GM19395 (cell line): ENCODE measurements at regions not wholly inside any gene's neighbourhood (a gene's known extent, or its start where the extent isn't known, plus 50 kb on each side); places are given as distances from the start of the nearest gene placed in this dataset.
"Not testable (repeated sequence)": the region's sequence is repeated elsewhere in the genome, so short reads cannot be mapped to it uniquely, and the experiment has no call there.

Source experiments
- ATAC-seq: cut with Tn5 transposase; IDR thresholded peaks from one replicate; pipeline ENCODE4 v1.9.1; 2021; ENCODE audit warnings: mild to moderate bottlenecking, moderate library complexity; ENCODE audit not compliant: unreplicated experiment

DNA sequence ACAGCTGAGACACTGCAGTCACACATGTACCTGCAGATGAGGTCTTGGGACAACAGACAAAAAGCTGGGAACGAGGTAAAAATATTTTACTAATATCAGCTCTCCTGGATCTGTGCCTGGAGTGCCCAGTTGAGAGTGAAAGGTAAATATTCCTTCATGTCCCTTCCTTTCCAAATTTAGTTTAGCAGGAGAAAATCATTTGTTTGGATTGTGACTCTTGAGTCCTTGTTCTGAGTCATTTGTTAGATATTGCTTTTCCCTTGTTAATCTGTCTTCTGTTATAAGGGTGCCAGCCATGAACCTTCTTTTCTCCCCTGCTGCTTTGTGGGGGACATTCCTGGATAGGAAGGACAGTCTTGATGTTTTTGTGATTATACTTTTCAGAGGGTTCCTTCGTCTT, 329.2 kb downstream of the DSC3 start:
- no peak for ATAC-seq

DNA sequence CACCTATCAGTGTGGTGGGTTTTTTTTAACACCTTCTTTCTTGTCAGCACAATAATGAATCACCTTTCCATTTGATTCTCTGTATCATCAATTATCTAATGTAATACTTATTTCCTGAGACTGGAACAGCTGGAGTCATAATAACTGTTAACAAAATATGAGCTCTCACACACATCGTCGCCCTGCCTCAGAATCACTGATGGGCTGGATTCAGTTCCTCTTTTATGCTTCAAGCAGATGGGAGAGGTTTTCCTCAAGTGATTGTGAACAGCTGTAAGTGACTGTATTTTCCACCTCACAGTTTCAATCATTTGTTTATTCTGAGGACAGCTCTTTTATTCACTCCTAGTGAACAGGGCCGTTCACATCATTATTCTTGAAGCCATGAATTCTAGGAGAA, 330.2 kb downstream of the DSC3 start:
- peak; percentile 88 for ATAC-seq

DNA sequence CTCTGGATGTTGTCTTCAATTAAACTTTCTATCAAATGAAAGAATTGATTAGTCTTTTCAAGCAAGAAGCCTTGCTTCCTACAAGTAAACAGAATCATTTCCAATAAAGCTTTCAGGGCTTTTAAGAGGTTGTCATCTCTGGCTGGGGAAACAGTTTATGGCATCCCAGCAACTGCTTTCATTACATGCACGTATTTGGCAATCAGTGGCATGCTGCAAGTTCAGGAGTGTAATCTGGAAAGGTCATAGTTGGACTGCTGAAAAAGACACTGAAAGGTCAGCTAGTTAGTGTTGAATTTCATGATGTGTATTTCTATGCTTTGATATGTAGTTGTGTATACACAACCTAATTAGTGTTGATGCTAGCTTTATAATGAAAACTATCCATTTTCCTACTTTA, 332.9 kb downstream of the DSC3 start:
- ATAC-seq, result no peak

DNA sequence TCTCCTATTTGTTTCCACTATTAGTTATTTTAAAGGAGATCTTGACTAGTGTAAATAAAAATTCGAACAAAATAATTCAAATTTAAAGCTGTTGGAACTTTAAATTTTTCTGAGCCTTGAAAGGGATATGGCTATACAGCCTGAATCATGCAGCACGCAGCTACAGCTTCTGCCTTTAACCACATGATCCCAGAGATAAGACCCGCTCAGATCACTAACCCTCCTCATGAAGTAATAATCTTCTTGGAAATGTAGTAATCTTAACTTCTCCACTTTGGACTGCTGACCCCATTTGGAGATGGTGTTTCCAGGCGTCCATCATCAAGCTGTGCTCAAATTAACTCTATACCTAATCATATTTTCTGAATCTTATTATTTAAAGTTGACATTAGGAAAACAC, 336.6 kb downstream of the DSC3 start:
- no peak for ATAC-seq

DNA sequence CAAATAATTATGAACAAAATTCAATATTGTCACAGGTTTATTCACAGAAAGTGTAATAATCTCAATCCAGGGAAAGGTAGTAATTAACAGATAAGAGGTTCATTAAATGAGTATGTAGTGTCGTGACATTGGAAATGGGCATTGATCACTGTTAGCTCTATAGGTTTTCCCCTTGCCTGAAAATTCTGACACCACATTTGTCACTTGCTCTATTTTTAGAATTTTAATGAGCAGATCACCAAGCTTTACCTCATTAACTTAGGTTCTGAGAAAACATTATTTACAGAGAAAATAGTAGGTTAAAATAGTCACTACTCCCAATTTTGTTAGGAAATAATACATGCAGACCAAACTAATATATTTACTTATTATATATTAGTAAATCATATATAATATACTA, 344.0 kb downstream of the DSC3 start:
- ATAC-seq, result no peak

DNA sequence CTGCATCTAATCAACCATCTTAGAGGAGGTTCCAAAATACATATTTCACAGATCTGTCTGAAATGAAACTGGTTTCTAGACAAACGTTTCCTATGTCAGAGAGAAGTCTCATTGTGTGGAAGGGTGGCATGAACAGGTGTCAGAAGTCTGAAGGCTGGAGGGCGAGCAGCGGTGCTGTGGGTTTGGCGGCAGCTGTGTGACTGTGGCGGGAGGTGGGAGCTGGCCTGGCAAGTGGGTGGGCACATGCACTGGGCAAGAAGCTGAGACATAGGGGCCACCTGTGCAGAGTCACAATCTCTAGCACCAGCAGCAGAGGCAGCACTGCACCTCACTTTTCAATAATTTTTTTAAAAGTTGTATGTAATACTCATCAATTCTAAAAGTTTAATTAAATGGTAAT, 346.3 kb downstream of the DSC3 start:
- ATAC-seq, result no peak

DNA sequence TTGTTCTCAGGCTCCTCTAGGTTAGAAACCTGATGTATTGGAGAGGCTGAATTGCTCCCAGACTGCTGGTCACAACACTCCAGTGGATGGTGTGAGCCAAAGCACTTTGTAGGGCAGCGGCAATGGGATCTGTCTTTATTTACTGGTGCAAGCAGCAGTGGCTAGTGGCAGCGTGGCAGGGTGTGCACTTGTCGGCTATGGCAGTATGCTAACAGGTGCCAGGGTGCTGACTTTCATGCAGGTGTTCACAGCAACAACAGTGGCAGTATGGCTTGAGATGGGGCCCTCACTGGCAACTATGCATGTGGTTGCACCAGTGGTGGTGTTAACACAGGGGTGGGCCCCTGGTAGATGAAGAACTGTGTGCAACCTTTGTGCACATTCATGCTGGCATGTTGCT, 347.8 kb downstream of the DSC3 start:
- no peak for ATAC-seq

DNA sequence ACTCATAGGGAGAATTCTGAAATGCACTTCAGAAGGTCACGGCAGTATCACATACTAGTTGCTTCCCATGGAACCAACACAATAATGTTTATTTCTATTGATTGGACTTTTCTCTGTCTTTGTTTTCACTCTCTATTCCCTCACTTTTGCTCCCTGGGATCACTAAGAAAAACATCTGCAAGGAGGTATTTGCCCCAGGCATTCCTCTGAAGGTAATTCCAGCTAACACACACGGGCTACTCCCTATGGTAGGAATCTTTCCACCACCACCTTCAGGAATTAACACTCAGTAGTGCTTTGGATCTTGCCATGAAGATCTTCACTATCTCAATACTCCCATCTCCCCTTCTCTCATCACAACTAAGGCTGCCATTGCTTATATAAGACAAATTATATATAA, 353.3 kb downstream of the DSC3 start:
- ATAC-seq, result no peak

DNA sequence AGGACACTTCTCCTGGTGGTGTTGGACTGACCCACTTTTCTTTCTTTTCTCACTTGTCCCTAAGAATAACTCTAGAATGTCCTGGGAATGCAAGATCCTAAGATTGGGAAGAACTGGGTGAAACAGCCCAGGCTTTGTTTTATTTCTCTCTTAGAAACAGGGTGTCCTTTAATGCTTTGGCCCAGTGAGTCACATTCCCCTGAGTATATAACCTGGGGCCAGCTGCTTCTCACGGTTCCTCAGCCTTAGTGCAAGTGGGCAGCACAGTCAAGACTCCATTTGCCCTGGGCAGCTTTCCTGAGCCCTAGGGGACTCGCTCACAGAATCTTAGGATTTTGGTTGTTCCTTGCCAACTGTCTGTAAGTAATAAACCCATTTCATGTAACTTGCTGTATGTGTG, 355.0 kb downstream of the DSC3 start:
- no peak for ATAC-seq

DNA sequence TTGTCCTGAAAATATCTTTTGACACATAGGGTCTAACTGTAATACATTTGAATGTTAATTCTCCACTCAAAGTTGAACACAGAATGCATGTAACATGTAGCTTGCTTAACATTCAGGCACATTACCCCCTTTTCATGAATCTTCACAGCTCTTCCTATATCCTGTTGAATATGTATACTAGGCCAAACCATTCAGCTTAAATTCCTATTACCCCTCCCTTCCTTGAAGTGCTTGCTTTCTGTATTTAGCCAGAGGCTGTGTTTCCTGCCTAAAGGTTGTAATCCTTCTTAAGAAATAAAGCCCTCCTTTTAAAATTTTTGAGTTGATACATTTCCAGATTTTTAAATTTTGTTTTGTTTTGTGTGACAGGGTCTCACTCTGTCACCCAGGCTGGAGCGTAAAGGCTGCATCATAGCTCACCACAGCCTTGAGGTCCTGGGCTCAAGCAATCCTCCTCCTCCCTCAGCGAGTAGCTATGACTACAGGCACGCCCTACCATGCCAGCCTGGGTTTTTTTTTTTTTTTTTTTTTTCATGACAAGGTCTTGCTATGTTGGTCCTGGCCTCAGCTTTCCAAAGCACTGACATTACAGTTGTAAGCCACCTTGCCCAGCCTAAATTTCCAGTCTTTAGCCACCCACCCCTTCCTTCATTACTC, 357.6 kb downstream of the DSC3 start:
- no peak for ATAC-seq

DNA sequence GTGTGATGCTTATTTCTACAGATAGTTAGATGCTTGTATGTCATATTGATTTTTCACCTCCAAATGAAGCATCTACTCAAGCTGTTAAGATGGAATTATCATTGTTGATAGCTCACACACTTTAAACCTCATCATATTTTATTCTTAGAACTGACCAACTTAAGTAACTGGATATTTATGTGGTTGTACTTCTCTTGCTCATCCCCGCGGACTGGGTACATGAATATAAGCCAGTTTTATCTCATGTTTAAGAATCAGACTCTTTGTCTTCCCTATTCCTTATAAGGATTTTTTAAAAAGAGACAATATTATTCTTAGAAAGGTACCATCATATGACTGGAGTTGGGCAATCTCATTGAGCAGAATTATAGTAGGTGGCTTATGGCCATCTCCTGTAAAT, 358.7 kb downstream of the DSC3 start:
- no peak for ATAC-seq

DNA sequence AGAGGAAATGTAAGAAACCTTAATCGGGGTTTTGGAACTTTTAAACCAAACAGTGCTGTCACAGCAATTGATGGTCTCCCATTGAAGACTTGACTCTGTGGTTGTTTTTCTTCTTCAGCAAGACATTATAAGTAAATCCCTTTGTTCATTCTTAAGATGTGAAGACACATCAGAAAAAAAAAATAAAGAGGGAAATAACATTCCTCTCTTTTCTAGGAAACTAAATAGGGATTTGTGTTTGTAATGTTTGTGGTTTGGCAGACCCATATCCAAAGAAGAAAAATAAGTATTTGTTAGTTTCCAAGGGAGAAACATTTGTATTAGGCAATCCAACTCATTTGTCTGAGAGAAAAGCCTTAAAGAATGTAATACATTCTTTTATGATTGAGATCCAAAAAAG, 359.9 kb downstream of the DSC3 start:
- no peak for ATAC-seq

DNA sequence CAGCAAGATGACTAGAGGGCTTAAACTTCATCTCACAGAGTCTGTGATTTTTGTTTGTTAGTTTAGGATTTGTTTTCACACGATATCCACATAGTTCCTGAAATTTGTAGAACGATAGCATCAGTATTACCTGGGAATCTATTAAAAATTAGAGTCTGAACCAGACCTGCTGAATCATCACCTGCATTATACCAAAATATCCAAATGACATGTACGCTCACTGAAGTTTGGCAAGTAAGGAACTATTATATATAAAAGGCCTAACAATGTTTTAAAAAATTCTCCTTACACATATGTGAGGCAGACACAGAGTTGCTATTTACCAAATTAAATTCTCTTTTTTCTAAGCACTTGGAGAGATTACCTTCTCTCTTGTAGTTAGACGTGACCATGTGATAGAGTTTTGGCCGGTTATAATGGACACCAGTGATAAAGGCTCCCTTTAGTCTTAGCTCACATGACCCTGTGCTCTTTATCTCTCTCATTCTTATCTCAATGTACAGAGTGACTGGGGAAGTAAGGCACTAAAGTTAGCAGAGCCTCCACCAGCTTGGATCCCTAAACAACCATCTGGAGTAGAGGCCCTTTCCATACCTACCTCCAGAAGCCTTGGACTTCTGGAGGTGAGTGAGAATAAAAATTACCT, 363.1 kb downstream of the DSC3 start:
- ATAC-seq, result no peak

DNA sequence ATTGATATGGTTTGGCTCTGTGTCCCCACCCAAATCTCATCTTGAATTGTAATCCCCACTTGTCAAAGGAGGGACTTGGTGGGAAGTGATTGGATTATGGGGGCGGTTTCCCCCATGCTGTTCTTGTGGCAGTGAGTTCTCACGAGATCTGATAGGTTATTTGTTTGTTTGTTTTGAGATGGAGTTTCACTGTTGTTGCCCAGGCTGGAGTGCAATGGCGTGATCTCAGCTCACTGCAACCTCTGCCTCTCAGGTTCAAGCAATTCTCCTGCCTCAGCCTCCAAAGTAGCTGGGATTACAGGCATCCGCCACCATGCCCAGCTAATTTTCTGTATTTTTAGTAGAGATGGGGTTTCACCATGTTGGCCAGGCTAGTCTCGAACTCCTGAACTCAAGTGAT, 364.7 kb downstream of the DSC3 start:
- ATAC-seq, result not testable (repeated sequence)

DNA sequence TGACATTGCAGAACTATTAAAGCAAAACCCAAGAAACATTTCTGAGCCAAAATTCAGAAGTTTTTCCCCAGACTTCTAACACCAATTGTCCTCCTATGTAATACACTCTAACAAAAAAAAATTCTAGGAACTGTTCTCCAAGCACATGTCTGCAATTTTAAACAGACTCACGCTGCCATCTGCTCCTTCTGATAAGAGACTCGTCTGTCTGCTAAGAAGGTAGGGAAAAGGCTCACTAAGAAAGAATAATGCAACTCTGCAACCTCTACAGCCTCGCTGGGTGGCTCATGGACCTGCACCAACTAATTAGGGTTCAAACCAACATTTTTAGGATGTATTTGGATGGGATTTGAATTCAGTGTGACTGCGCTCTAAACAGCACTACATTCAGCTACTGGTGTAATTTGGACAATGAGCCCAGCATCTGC, 366.5 kb downstream of the DSC3 start:
- ATAC-seq, result no peak

DNA sequence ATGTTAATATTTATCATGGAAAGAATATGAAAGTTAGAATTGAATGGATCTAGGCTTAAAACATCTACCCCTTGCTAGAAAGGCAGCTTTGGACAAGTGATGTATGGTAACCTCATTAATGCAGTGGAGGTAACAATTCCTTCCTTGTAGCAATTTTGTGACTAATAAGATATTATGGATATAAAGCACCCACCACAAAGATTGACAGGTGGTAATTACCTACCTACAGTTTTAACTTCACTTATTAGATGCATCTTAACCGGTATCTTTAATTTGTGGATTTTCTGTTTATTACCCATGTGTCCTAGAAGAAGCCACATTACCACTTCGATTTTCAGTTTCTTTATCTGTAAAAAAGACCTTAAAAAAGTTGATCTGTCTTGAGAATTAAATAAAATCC, 367.0 kb downstream of the DSC3 start:
- no peak for ATAC-seq

DNA sequence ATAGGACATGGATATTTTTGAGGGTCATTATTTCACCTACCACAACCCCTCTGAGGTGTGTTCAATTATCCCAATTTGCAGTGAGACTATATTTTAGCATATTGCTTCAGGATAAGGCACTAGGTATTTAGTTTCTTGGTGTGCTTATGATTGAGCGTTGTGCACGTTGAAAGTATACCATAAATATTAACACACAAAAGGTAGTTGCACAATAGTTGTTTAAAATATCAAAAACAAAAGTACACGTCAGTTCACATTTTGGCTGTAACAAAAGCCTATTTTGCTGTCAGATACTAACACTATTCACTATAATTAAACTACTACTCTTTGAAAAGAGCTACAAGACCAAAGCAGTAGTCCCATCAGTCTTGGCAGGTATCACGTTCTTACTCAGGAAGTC, 367.5 kb downstream of the DSC3 start:
- no peak for ATAC-seq

DNA sequence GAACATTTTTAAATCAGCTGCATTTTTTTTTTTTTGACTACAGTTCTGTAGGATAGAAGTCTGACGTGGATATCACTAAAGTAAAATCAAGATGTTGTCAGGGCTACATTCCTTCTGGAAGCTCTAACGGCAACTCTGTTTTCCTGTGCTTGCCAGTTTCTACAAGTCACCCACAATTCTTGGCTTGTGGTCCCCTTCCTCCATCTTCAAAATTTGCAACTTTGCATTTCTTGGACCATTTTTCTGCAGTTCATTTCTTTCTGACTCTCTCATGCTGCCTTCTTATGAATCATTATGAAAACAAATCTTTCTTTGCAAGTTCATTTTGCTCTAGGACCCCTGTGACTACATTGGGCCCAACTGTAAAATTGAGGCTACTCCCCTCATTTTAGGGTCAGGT, 367.9 kb downstream of the DSC3 start:
- no peak for ATAC-seq

DNA sequence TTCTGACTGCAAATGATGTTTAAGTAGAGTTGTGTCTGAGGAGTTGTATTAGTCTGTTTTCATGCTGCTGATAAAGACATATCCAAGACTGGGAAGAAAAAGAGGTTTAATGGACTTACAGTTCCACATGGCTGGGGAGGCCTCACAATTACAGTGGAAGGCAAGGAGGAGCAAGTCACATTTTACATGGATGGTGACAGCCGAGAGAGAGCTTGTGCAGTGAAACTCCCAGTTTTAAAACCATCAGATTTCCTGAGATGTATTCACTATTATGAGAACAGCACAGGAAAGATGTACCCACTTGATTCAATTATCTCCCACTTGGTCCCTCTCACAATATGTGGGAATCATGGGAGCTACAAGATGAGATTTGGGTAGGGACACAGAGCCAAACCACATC, 370.1 kb downstream of the DSC3 start:
- not testable (repeated sequence) for ATAC-seq

DNA sequence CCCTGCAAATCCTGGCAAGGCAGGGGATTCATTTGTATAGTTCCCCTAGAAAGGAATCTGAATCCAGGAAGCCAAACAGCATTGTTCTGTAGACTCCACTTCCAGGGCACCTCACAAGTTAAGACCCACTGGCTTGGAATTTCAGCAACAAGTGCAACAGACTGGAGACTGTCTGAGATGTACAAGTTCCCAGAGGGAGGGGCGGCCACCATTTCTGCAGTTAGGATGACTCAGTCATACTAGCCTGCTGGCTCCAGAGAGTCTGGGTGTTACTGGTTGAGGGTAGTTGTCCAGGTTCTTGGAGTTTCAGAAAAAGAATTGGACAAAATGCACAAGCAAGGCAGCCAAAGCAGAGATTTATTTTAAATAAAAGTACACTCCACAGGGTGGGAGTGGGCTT, 384.2 kb downstream of the DSC3 start:
- no peak for ATAC-seq

DNA sequence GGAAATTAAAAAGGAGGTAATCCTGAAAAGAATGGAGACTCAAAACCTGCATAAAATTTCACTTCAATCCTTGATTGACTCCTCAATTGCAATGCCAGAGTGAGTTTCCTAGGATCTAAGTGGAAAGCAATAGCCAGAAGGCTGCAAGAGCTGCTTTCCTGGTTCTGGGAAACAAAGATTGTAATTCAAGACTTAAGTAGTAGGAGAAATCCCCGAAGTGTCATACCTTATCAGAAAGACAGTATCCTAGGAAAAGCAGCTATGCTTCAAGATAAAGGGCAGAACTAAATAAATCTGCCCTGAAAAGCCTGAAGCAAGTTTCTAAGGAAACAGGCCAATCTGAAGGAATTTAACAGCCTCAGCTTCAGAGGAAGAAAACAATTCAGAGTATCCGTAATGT, 390.2 kb downstream of the DSC3 start:
- no peak for ATAC-seq

DNA sequence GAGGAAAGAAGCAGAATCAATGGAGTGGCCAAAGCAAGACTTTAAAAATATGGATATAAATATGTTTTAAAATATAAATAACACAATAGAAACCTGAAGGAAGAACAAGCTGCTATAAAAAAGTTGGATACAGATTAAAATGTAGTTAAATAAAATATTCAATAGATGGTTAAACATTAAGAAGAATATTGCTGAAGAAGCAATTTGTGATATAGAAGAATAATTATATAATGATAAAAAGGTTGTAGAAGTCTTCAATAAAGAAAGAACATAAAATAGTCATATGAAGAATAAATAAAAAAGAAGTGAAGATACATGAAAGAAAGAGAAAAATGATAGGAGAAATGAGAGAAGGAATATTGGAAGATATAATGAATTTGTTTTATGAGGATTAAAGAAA, 392.0 kb downstream of the DSC3 start:
- no peak for ATAC-seq

DNA sequence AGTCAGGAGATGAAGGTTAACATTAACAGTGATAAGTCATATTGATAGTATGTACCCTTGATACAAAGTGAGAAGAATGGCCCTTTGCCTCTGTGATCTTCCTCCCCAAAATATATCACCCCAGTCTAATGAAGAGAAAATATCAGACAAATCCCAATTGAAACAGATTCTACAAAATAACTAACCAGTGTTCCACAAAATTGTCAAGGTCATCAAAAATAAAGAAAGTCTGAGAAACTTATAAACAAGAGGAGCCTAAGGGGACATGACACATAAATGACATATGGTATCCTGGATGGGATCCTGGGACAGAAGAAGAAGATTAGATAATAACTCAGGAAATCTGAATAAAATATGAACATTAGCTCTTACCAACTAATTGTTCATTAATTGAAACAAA, 398.4 kb downstream of the DSC3 start:
- ATAC-seq, result no peak
